ENCODE measurements at regions not wholly inside any gene's neighbourhood (a gene's known extent, or its start where the extent isn't known, plus 50 kb on each side); places are given as distances from the start of the nearest gene placed in this dataset.
A peak's percentile ranks its signal among the peaks of the same experiment; 100 is the strongest.

DNA sequence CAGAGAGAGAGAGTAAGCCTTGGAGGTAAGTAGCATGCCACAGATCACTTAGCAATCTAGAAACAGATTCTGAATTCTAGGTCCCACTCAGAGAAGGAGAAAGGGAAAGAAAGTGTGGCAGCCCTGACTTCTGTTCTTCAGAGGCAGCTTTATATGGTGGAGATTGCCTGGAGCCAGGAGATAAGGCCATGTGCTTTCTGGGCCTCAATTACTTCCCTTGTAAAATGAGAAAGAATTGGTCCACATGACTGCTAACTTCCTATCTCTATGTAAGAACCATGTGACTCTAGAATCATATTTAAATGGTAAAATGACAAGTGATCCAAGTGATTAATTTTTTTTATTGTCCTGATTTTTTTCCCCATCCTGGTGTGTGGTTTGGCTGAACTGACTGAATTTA, 64.1 kb downstream of the HHEX start:
- Mint-ChIP-seq H3K4me3 (no peak overlapping the region), H3K36me3 (ENCODE audit: low read depth) (no peaks in the 10 kb centered on the region), H3K27me3 (peaks cover 2% of the 10 kb centered on the region), H3K4me1 (ENCODE audit: low read depth) (peaks cover 9% of the 10 kb centered on the region), H3K9me3 (no peaks in the 10 kb centered on the region), H3K27ac (no peak overlapping the region)
- intact Hi-C loops (cut with micrococcal nuclease): no loop called here
- ChIA-PET CTCF (no interaction called here), POLR2A (interaction anchor here (0.7 kb wide), 1 partner anchor 156 kb away, joined by 3 read pairs; no protein-coding TSS in a partner anchor)
- DNase-seq (no peak), ATAC-seq (no peak)
- TF ChIP-seq, protein P1, sequence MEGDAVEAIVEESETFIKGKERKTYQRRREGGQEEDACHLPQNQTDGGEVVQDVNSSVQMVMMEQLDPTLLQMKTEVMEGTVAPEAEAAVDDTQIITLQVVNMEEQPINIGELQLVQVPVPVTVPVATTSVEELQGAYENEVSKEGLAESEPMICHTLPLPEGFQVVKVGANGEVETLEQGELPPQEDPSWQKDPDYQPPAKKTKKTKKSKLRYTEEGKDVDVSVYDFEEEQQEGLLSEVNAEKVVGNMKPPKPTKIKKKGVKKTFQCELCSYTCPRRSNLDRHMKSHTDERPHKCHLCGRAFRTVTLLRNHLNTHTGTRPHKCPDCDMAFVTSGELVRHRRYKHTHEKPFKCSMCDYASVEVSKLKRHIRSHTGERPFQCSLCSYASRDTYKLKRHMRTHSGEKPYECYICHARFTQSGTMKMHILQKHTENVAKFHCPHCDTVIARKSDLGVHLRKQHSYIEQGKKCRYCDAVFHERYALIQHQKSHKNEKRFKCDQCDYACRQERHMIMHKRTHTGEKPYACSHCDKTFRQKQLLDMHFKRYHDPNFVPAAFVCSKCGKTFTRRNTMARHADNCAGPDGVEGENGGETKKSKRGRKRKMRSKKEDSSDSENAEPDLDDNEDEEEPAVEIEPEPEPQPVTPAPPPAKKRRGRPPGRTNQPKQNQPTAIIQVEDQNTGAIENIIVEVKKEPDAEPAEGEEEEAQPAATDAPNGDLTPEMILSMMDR (IDR thresholded peaks at IDR 0.05): no peak

DNA sequence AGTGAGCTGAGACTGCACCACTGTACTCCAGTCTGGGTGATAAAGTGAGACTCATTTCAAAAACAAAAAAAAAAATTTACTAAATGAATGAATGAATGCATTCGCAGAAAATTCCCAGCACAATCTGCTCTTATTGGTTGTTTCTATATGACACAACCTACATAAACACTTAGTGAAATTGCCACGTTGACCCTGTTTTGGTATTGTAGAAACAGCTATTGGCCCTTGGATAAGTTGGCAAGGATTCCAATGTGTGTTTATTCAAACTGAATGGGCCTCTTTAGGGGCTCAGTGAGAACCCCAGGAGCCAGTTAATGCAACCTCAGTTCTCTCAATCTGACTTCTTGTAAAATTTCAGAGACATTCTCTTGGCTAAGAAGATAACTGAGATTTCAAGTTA, 66.0 kb downstream of the HHEX start:
- DNase-seq: no peak
- ATAC-seq: no peak
- Mint-ChIP-seq H3K27me3 (peaks cover 2% of the 10 kb centered on the region), H3K36me3 (ENCODE audit: low read depth) (no peaks in the 10 kb centered on the region), H3K4me3 (no peak overlapping the region), H3K4me1 (ENCODE audit: low read depth) (peaks cover 9% of the 10 kb centered on the region), H3K27ac (no peak overlapping the region), H3K9me3 (no peaks in the 10 kb centered on the region)
- intact Hi-C loops (cut with micrococcal nuclease): no loop called here
- CTCF ChIA-PET: interaction anchor here (0.7 to 1.7 kb wide), 2 partner anchors 47 to 230 kb away, joined by 3 read pairs; no protein-coding TSS in a partner anchor
- POLR2A ChIA-PET: interaction anchor here (0.6 kb wide), 1 partner anchor 337 kb away, joined by 3 read pairs; no protein-coding TSS in a partner anchor
- TF ChIP-seq, protein P1 (IDR thresholded peaks at IDR 0.05): no peak

- intact Hi-C loops (cut with micrococcal nuclease): no loop called here
- H3K9me3 Mint-ChIP-seq: no peaks in the 10 kb centered on the region
- H3K27ac Mint-ChIP-seq: no peak overlapping the region
- ChIA-PET CTCF (interaction anchor here (0.7 to 1.7 kb wide), 2 partner anchors 46 to 231 kb away, joined by 3 read pairs; no protein-coding TSS in a partner anchor), POLR2A (interaction anchor here (0.6 kb wide), 1 partner anchor 338 kb away, joined by 3 read pairs; no protein-coding TSS in a partner anchor)
- H3K4me1 Mint-ChIP-seq (ENCODE audit: low read depth): peaks cover 9% of the 10 kb centered on the region
- H3K4me3 Mint-ChIP-seq: no peak overlapping the region
- no peak for DNase-seq
- TF ChIP-seq, protein P1 (IDR thresholded peaks at IDR 0.05): no peak
- ATAC-seq: peak; percentile 20
- H3K36me3 Mint-ChIP-seq (ENCODE audit: low read depth): no peaks in the 10 kb centered on the region
- H3K27me3 Mint-ChIP-seq: no peaks in the 10 kb centered on the region
Observed at GRCh38 chr10:92756201-92757065, 66.7 kb downstream of the HHEX start.

GRCh38 chr10:92757066-92757710, 67.4 kb downstream of the HHEX start:
- Mint-ChIP-seq H3K27ac (no peak overlapping the region), H3K36me3 (ENCODE audit: low read depth) (no peaks in the 10 kb centered on the region), H3K4me1 (ENCODE audit: low read depth) (peaks cover 9% of the 10 kb centered on the region), H3K9me3 (no peaks in the 10 kb centered on the region), H3K4me3 (no peak overlapping the region), H3K27me3 (peaks cover 3% of the 10 kb centered on the region)
- no peak for DNase-seq
- intact Hi-C loops (cut with micrococcal nuclease): no loop called here
- TF ChIP-seq, protein P1 (IDR thresholded peaks at IDR 0.05): no peak
- no peak for ATAC-seq
- ChIA-PET POLR2A (no interaction called here), CTCF (interaction anchor here (1.7 kb wide), 1 partner anchor 46 kb away, joined by 3 read pairs; no protein-coding TSS in a partner anchor)

- ChIA-PET CTCF (no interaction called here), POLR2A (no interaction called here)
- DNase-seq: no peak
- no peak for ATAC-seq
- H3K27me3 Mint-ChIP-seq: peaks cover 3% of the 10 kb centered on the region
- TF ChIP-seq, protein P1 (IDR thresholded peaks at IDR 0.05): no peak
- H3K9me3 Mint-ChIP-seq: no peaks in the 10 kb centered on the region
- H3K4me3 Mint-ChIP-seq: no peak overlapping the region
- no peak overlapping the region for H3K27ac Mint-ChIP-seq
- intact Hi-C loops (cut with micrococcal nuclease): no loop called here
- H3K36me3 Mint-ChIP-seq (ENCODE audit: low read depth): no peaks in the 10 kb centered on the region
- peaks cover 9% of the 10 kb centered on the region for H3K4me1 Mint-ChIP-seq (ENCODE audit: low read depth)
Observed at GRCh38 chr10:92757711-92758104, 68.0 kb downstream of the HHEX start.
